CD4-positive, alpha-beta T cell (primary cell): ENCODE measurements at regions not wholly inside any gene's neighbourhood (a gene's known extent, or its start where the extent isn't known, plus 50 kb on each side); places are given as distances from the start of the nearest gene placed in this dataset.

Experiments used
- ATAC-seq: fragments of 200-7000 bp; cut with Tn5 transposase; one replicate; pipeline ENCODE4 v1.10.0; 2022; ENCODE audit warnings: mild to moderate bottlenecking; ENCODE audit not compliant: poor library complexity
- CTCF ChIA-PET: fragments of 350-600 bp; sonication (Branson Sonifier 250); formaldehyde crosslinking; loops from one replicate; lab custom pipeline; 2021; ENCODE audit warnings: antibody characterized with exemption, inconsistent platforms; lab: Charles Lee
- POLR2A ChIA-PET: fragments of 350-600 bp; sonication (Branson Sonifier 250); formaldehyde crosslinking; loops from one replicate; lab custom pipeline; 2021; ENCODE audit warnings: antibody characterized with exemption, inconsistent platforms; lab: Charles Lee
- DNase-seq, 14 experiments: peaks; one replicate each; pipeline ENCODE4 v3.0.0-alpha.2; 2013 to 2020; ENCODE audit warnings: mixed read lengths in 2 of 14
- H3K27ac ChIP-seq, 2 donors: one replicate each; pipeline versions ENCODE4 v1.5.1 to v1.7.0; 2013; ENCODE audit warnings: low read length in 2 of 2, low read depth in 1 of 2, mild to moderate bottlenecking in 1 of 2
- H3K27me3 ChIP-seq, 2 experiments: 1 replicate in 1 of 2; 2 replicates in 1 of 2; pipeline versions ENCODE4 v1.6.1 to v1.7.0; 2013; ENCODE audit warnings: low read length in 2 of 2, control low read depth in 1 of 2, mild to moderate bottlenecking in 1 of 2, moderate library complexity in 1 of 2; ENCODE audit not compliant: insufficient read depth in 2 of 2, control insufficient read depth in 1 of 2
- H3K36me3 ChIP-seq: one replicate; pipeline ENCODE4 v1.6.1; 2013; ENCODE audit warnings: low read length, control low read depth; ENCODE audit not compliant: insufficient read depth
- H3K4me1 ChIP-seq: one replicate; pipeline ENCODE4 v1.6.1; 2013; ENCODE audit warnings: low read length, control low read depth; ENCODE audit not compliant: insufficient read depth
- H3K4me3 ChIP-seq: one replicate; pipeline ENCODE4 v1.5.1; 2013; ENCODE audit warnings: mild to moderate bottlenecking, low read length, moderate library complexity
- H3K9me3 ChIP-seq, 2 experiments: 1 replicate in 1 of 2; 2 replicates in 1 of 2; pipeline versions ENCODE4 v1.6.1 to v1.7.0; 2013; ENCODE audit warnings: low read length in 2 of 2, mild to moderate bottlenecking in 2 of 2, control low read depth in 1 of 2, moderate library complexity in 1 of 2; ENCODE audit not compliant: control insufficient read depth in 1 of 2, insufficient read depth in 1 of 2
- H3K27ac Mint-ChIP-seq: one replicate; pipeline ENCODE4 v1.8.0; 2020; ENCODE audit warnings: mixed read lengths
- H3K27me3 Mint-ChIP-seq: one replicate; pipeline ENCODE4 v1.8.0; 2021; ENCODE audit warnings: mixed read lengths
- H3K36me3 Mint-ChIP-seq: one replicate; pipeline ENCODE4 v1.8.0; 2021; ENCODE audit warnings: low read depth, mixed read lengths
- H3K4me1 Mint-ChIP-seq: one replicate; pipeline ENCODE4 v1.8.0; 2021; ENCODE audit warnings: low read depth, mixed read lengths
- H3K4me3 Mint-ChIP-seq: one replicate; pipeline ENCODE4 v1.8.0; 2020; ENCODE audit warnings: mild to moderate bottlenecking, mixed read lengths
- H3K9me3 Mint-ChIP-seq: one replicate; pipeline ENCODE4 v1.8.0; 2020; ENCODE audit warnings: mixed read lengths
- CTCF ChIP-seq: fragments of 200-600 bp; IDR thresholded peaks from one replicate; pipeline ENCODE4 v1.8.0; 2022; ENCODE audit warnings: antibody characterized with exemption, mild to moderate bottlenecking
- intact Hi-C, 2 experiments: fragments of 100-400 bp; cut with DNase I in 1 of 2; cut with micrococcal nuclease in 1 of 2; formaldehyde crosslinking; loops; one replicate each; pipeline versions ENCODE4 v1.15.1 to v1.9.0; 2023 to 2025; cut with DNase I, micrococcal nuclease

GRCh38 chr4:171202908-171203307, 610.3 kb upstream of the GALNTL6 start:
- TF ChIP-seq CTCF = no peak
- no peaks in the 10 kb centered on the region for H3K9me3 ChIP-seq
- H3K27ac Mint-ChIP-seq = no peak overlapping the region
- intact Hi-C loops = no loop called here
- H3K4me1 ChIP-seq = no peaks in the 10 kb centered on the region
- H3K4me1 Mint-ChIP-seq = no peaks in the 10 kb centered on the region
- no peaks in the 10 kb centered on the region for H3K36me3 ChIP-seq
- ChIA-PET CTCF (no interaction called here), POLR2A (no interaction called here)
- DNase-seq (no peak), ATAC-seq (no peak)
- no peaks in the 10 kb centered on the region for H3K36me3 Mint-ChIP-seq
- no peak overlapping the region for H3K4me3 Mint-ChIP-seq
- H3K4me3 ChIP-seq = no peak overlapping the region
- H3K9me3 Mint-ChIP-seq = peaks cover 6% of the 10 kb centered on the region
- no peaks in the 10 kb centered on the region for H3K27me3 Mint-ChIP-seq
- no peaks in the 10 kb centered on the region for H3K27me3 ChIP-seq
- no peak overlapping the region for H3K27ac ChIP-seq

GRCh38 chr4:171186700-171187099, 626.5 kb upstream of the GALNTL6 start:
- Mint-ChIP-seq H3K4me3 (no peak overlapping the region), H3K27me3 (no peaks in the 10 kb centered on the region), H3K27ac (no peak overlapping the region), H3K9me3 (peaks cover 6% of the 10 kb centered on the region), H3K4me1 (no peaks in the 10 kb centered on the region), H3K36me3 (no peaks in the 10 kb centered on the region)
- no peak for DNase-seq
- H3K4me3 ChIP-seq = no peak overlapping the region
- ATAC-seq = no peak
- ChIA-PET POLR2A (no interaction called here), CTCF (no interaction called here)
- no peaks in the 10 kb centered on the region for H3K36me3 ChIP-seq
- intact Hi-C loops = no loop called here
- H3K9me3 ChIP-seq = peaks cover 0 to 5% of the 10 kb centered on the region in 2 experiments
- TF ChIP-seq CTCF = no peak
- H3K27me3 ChIP-seq = no peaks in the 10 kb centered on the region
- no peak overlapping the region for H3K27ac ChIP-seq
- no peaks in the 10 kb centered on the region for H3K4me1 ChIP-seq

- POLR2A ChIA-PET = no interaction called here
- CTCF ChIA-PET = no interaction called here
- ATAC-seq (no peak), DNase-seq (no peak)
- Mint-ChIP-seq H3K27ac (no peak overlapping the region), H3K36me3 (no peaks in the 10 kb centered on the region), H3K4me3 (no peak overlapping the region), H3K9me3 (peaks cover 3% of the 10 kb centered on the region), H3K27me3 (no peaks in the 10 kb centered on the region), H3K4me1 (no peaks in the 10 kb centered on the region)
- intact Hi-C loops = no loop called here
- Histone ChIP-seq H3K36me3 (no peaks in the 10 kb centered on the region), H3K27ac (no peak overlapping the region), H3K9me3 (no peaks in the 10 kb centered on the region), H3K4me1 (no peaks in the 10 kb centered on the region), H3K4me3 (no peak overlapping the region), H3K27me3 (no peaks in the 10 kb centered on the region)
- TF ChIP-seq CTCF = no peak
Measured at GRCh38 chr4:171181090-171181489, 632.1 kb upstream of the GALNTL6 start.
